LNCaP clone FGC (cell line): ENCODE measurements at regions not wholly inside any gene's neighbourhood (a gene's known extent, or its start where the extent isn't known, plus 50 kb on each side); places are given as distances from the start of the nearest gene placed in this dataset.

ENCODE experiments used
- DNase-seq: peaks from one replicate; pipeline ENCODE4 v3.0.0-alpha.2; 2011; ENCODE audit warnings: low read depth
- H3K4me3 ChIP-seq: 2 replicates; pipeline ENCODE4 v1.5.1; 2011; ENCODE audit warnings: mild to moderate bottlenecking, low read depth, low read length, control low read depth
- CTCF ChIP-seq: IDR thresholded peaks from 2 replicates; pipeline ENCODE4 v1.5.1; 2012; ENCODE audit warnings: mild to moderate bottlenecking; ENCODE audit not compliant: control insufficient read depth, insufficient read depth; ENCODE audit errors: extremely low read depth

- no peak overlapping the region for H3K4me3 ChIP-seq
- no peak for DNase-seq
- TF ChIP-seq CTCF, result no peak
These were observed 225.6 kb downstream of the DUSP6 start for GRCh38 chr12:89126712-89127111.

- no peak overlapping the region for H3K4me3 ChIP-seq
- no peak for TF ChIP-seq CTCF
- no peak for DNase-seq
These were observed 229.4 kb downstream of the DUSP6 start for GRCh38 chr12:89122852-89123251.

GRCh38 chr12:89117448-89118034 is 234.8 kb downstream of the DUSP6 start:
- TF ChIP-seq CTCF, result no peak
- DNase-seq, result peak; percentile 85
- H3K4me3 ChIP-seq, result no peak overlapping the region

- TF ChIP-seq CTCF, result no peak
- DNase-seq, result no peak
- no peak overlapping the region for H3K4me3 ChIP-seq
These were observed 240.3 kb downstream of the DUSP6 start for GRCh38 chr12:89111964-89112363.

- no peak for TF ChIP-seq CTCF
- no peak overlapping the region for H3K4me3 ChIP-seq
- no peak for DNase-seq
These were observed 244.0 kb downstream of the DUSP6 start for GRCh38 chr12:89108265-89108664.

GRCh38 chr12:89106950-89107349 is 245.4 kb downstream of the DUSP6 start:
- TF ChIP-seq CTCF, result no peak
- no peak for DNase-seq
- H3K4me3 ChIP-seq, result no peak overlapping the region

- no peak for TF ChIP-seq CTCF
- no peak for DNase-seq
- no peak overlapping the region for H3K4me3 ChIP-seq
These were observed 247.1 kb downstream of the DUSP6 start for GRCh38 chr12:89105243-89105642.
